Tibial nerve (tissue), 3 donors: ENCODE measurements at regions not wholly inside any gene's neighbourhood (a gene's known extent, or its start where the extent isn't known, plus 50 kb on each side); places are given as distances from the start of the nearest gene placed in this dataset.

ENCODE experiments used
- CTCF ChIP-seq, 5 experiments: fragments of 200-600 bp in 3 of 5; fragments of 450-650 bp in 2 of 5; sonication (generic) in 3 of 5; IDR thresholded peaks; one replicate each; pipeline ENCODE4 v1.5.1; 2016 to 2019; ENCODE audit warnings: antibody characterized with exemption in 5 of 5, mild to moderate bottlenecking in 3 of 5, moderate library complexity in 2 of 5
- POLR2A ChIP-seq, 2 donors: fragments of 450-650 bp; IDR thresholded peaks; one replicate each; pipeline ENCODE4 v1.6.1; 2017; ENCODE audit warnings: antibody characterized with exemption in 2 of 2, mild to moderate bottlenecking in 2 of 2, moderate library complexity in 2 of 2

DNA sequence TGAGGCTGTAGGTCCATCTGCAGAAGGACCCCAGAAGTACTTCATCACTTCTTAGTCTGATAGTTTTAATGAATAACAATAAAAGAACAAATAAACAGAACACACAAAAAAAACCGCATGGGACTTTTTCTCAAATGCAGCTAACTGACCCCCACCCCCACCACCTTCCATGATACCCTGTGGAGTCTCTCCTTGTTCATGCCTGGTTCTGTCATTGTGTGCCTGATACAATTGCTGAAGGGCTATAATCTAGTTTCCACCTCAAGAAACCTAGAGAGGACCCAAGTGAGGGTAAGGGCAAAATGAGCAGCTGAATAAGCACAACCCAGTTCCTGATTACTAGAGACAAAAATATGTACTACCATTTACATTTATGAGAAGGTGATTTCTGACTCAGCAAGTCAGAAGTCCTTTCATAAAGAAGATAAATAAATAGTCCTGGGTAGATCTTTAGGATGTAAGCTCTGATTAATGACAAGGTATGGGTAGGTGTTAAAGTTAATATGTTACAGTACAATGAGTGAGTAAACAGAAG, 155.1 kb downstream of the TMA16 start:
- TF ChIP-seq CTCF (IDR thresholded peaks at IDR 0.05), result no peak
- TF ChIP-seq POLR2A (IDR thresholded peaks at IDR 0.05), result no peak
